Right renal cortex interstitium (tissue), 3 donors: ENCODE measurements at regions not wholly inside any gene's neighbourhood (a gene's known extent, or its start where the extent isn't known, plus 50 kb on each side); places are given as distances from the start of the nearest gene placed in this dataset.
"Not testable (repeated sequence)": the region's sequence is repeated elsewhere in the genome, so short reads cannot be mapped to it uniquely, and the experiment has no call there.

Experiments
- DNase-seq, 3 donors: peaks; one replicate each; pipeline ENCODE4 v3.0.0-alpha.2; 2013; ENCODE audit warnings: low read depth in 3 of 3, low spot score in 2 of 3

DNA sequence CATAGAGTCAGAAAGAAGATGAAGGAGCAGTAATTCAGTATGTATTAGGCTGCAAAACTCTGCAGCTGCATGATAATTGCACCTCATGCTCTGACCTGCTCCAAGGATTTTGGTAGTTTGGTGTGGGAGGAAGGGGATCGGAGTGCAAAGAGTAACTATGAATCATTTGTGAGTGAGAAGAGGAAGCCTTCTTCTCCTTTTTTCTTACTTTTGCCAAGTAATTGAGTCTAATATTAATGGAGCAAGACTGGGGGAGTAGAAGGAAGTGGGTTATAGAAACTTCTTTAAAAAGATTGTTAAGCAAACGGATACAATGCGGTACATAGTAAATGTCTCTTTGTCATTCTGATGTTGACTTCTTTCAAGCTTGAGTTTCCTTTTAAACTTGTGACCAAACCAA is 276.5 kb downstream of the EDEM1 start:
- DNase-seq, result peak in 2 of 3 donors; percentile 10

DNA sequence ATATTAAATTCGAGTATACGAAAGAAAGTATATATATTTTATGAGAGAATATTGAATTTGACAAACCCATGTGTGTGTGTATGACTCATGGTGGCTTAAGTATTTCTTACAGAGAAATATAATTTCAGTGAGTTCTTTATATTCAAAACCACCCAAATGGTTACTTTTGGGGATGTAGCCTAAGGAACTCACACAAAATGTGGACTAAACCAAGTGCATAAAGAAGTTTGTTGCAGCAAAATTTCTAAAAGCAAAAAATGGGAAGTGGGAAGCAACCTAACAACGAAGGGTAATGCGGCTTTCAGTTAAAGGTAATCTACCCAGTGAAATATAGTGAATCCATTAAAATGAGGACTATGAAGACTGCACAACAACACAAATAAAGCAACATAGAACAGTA is 277.1 kb downstream of the EDEM1 start:
- no peak for DNase-seq

DNA sequence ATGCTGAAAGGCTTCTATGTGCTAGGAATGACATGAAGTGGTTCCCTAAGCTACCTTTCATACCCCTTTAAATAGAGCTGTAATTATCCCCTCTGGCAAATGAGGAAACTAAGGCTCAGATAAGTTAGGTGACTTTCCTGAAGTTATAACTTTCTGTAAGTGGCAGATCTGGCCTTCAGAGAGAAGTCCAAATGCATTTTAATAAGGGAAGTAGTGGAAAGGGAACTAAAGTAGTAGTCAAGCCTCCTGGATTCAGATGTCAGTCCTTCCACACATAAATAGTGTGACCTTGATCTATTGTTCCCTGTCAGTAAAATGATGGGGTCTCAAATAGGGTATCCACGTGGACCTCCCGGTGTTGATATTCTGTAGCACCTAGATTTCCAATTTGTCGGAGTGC is 277.7 kb downstream of the EDEM1 start:
- DNase-seq, result no peak

- no peak for DNase-seq
Observed at GRCh38 chr3:5466065-5466464, 278.6 kb downstream of the EDEM1 start.

- DNase-seq, result no peak
Observed at GRCh38 chr3:5466717-5467116, 279.2 kb downstream of the EDEM1 start.

GRCh38 chr3:5473471-5473870 is 286.0 kb downstream of the EDEM1 start:
- no peak for DNase-seq

GRCh38 chr3:5476403-5476802 is 288.9 kb downstream of the EDEM1 start:
- DNase-seq, result no peak

DNA sequence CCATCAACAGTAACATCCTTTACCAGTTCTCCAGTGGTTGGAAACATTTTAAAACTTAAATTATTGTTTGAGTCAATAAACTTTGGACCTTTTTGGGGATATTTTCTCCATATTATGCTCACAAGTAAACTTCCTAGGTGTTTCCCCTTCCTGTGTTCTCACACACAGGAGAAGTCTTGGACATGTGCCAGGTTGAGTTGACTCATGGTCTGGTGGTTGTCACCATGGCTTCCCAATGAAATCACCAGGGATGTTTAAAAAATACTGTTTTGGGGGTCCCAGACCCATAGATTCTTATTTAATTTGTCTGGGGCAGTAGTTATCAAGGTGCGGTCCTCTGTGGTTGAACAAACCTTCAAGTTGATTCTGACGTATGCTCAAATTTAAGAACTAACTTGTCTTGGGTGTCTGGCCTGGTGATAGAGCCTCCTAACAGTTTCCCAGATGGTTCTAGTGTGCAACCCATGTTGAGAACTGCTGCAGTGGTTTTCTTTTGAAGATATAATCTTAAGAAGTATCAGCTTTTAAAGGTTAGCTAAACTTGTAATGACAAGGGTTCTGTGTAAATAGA is 291.8 kb downstream of the EDEM1 start:
- DNase-seq, result no peak

- no peak for DNase-seq
Observed at GRCh38 chr3:5480190-5480589, 292.7 kb downstream of the EDEM1 start.

GRCh38 chr3:5485427-5485826 is 297.9 kb downstream of the EDEM1 start:
- DNase-seq, result no peak

- peak in 1 of 3 donors; percentile 32 for DNase-seq
Observed at GRCh38 chr3:5488771-5489170, 301.3 kb downstream of the EDEM1 start.

DNA sequence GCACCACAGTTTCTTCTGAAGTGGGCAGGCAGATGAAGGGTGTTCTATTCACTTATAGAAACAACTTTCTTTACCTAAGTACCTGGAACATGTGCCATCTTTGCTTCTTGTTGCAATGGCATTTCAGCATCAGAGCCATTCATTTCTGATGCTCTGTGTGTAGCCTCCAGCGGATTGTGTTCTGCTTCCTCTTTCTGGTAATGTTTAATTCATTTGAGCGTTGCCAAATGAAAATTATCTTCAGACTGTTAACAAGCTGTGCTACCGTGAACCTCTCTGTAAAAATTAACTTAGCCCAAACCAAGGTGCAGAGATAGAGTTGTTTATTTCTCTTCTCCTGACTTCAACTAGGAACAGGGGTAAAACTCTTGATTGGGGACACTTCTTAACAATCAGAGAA is 302.0 kb downstream of the EDEM1 start:
- no peak for DNase-seq

GRCh38 chr3:5494905-5495519 is 307.5 kb downstream of the EDEM1 start:
- DNase-seq, result no peak

DNA sequence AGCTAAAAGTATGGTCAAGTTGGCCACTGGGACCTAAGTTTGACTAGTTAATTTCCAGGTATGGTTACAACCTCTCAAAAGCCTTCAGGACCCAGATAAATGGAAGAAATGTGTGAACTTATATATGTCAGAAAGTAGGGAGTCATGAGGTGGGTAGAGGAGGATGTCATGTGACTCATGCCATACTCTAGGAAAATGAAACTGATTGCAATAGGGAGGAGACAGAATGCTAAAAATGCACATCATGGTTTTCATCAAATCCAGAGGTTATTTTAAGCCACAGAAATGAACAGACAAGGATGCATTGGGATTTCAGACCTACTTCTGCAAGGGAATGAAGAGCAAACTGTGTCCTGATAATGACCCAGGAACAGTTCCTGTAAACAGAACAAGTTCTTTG is 310.0 kb downstream of the EDEM1 start:
- DNase-seq, result no peak

GRCh38 chr3:5498981-5499380 is 311.5 kb downstream of the EDEM1 start:
- DNase-seq, result no peak

GRCh38 chr3:5499404-5499803 is 311.9 kb downstream of the EDEM1 start:
- no peak for DNase-seq

DNA sequence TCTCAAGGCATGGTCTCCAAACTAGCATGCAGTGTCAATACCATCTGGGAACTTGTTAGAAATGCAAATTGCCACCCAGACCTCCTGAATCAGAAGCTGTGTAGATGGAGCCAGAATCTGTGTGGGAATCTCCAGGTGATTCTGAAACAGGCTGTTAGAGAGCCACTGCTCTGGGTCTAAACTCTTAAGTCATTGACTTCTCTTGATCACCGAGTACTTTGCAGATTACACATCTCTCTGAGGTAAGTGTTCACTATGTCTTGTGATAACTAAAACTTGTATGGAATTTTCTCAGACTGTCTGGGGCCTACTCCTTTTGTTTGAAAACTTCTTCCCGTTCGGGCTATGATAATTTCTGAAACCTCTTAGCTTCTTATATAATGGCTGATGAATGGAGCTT is 315.6 kb downstream of the EDEM1 start:
- DNase-seq, result no peak

DNA sequence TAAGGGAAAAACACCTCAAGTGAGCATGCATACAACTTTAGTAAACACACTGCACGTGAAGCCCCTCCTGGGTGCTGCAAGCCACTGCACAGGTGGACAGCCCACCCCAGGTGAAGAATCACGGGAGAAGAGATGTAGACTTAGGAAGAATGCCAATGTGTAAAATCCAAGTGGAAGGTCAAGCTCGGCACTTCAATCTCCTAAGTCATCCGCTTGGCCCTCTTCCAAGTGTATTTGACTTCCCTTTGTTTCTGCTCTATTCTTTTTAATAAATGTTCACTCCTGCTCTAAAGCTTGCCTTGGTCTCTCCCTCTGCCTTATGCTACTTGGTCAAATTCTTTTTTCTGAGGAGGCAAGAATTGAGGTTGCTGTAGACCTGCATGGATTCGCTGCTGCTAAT is 316.6 kb downstream of the EDEM1 start:
- no peak for DNase-seq

- no peak for DNase-seq
Observed at GRCh38 chr3:5505163-5505562, 317.7 kb downstream of the EDEM1 start.

DNA sequence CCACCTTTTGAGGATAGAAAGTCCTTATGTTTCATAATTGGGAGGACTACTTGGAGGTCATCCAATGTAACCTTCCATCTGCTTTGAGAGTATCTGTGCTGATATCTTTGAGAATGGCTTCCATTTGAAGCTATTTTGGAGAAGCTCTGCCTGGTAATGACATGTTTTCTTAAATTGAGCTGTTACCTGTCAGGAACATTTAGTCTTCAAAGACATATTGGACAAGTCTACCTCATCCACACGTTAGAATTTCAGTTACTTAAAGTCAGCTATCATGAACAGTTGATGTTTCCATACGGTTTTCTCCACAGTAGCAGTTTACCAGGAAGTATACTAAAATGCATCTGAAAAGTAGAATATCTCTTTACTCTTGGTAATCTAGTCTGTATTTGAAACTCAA is 318.5 kb downstream of the EDEM1 start:
- DNase-seq, result no peak

DNA sequence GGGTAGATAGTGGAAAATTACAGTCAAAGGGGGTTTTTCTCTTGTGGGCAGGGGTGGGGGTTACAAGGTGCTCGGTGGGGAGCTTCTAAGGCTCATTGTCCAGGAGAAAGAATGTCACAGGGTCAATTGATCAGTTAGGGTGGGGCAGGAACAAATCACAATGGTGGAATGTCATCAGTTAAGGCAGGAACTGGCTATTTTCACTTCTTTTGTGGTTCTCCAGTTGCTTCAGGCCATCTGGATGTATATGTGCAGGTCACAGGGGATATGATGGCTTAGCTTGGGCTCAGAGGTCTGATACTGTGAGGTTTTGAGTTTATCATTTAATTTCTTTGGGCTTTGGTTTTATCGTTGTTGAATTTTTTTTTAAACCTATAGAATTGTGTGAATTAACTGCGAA is 321.4 kb downstream of the EDEM1 start:
- not testable (repeated sequence) for DNase-seq

DNA sequence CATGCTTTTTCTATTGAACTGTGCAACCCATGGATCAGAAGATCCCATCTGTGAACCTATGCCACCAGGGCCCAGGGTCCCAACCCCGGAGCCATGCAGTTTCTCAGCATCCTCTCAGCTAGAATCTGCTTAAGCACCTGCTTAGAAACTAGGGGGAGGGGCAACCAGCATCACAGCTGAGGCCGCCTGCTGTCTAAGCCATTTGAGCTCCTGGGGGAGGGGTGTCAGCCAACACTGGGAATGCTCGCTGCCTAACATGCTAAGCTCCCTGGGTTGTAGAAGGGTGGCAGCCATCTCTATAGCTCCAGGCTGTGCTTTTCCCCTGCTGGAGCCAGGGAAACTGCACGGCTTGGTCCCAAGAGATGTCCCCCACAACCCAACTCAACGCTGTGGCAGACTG is 322.8 kb downstream of the EDEM1 start:
- DNase-seq, result no peak

DNA sequence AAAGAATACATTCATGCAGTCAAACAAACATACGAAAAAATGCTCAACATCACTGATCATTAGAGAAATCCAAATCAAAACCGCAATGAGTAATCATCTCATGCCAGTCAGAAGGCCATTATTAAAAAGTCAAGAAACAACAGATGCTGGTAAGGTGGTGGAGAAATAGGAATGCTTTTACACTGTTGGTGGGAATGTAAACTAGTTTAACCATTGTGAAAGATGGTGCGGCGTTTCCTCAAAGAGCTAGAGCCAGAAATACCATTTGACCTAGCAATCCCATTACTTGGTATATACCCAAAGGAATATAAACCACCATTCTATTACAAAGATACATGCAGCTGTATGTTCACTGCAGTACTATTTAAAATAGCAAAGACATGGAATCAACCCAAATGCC is 330.4 kb downstream of the EDEM1 start:
- no peak for DNase-seq
